ENCODE measurements at regions not wholly inside any gene's neighbourhood (a gene's known extent, or its start where the extent isn't known, plus 50 kb on each side); places are given as distances from the start of the nearest gene placed in this dataset.

DNA sequence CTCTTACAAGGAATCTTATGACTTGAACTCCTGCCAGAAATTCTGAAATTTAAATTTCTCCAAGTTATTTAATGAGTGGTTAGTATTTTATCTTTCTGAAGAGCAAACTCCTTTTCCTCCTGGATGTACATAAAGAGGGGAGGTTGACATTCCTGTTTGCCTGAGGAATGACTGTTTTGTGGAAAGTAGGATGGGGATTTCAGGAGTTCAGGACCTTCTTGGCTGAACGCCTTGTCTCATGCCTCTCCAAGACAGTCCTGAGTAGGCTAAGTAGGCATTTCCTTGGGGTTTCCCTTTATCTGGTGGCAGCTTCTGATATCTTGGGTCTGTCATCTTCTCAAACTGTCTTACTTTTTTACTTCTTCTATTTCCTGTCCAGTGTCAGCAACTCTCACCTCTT, 356.6 kb downstream of the TDRD3 start:
- ChIA-PET RAD21 (ENCODE audit: unreplicated experiment) (no interaction called here), CTCF (interaction anchor here (1.4 kb wide), 1 partner anchor 46 kb away, joined by 5 read pairs; no protein-coding TSS in a partner anchor)
- WGBS (ENCODE audit: insufficient coverage, insufficient replicate concordance, low lambda C conversion rate, missing lambda C conversion rate): 6% methylated on average over 1 of the region's 1 CpG

DNA sequence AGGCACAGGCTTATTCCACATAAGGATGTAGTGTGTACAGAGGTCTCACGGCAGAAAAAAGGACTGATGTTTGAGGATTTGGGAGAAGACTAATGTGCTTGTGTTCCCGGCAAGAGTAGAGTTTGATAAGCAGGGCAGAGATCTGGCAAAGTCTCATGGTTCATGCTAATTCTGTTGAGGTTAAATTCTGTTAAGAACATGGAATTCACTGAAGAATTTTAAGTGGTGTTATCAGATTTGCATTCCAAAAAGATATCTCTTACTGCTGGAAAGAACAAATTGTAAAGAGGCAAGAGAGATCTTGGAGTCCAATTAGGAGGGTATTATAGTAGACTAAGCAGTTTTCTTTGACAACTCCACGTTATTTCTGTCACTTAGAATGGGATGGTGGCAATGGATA, 348.3 kb downstream of the TDRD3 start:
- Histone ChIP-seq H3K79me2 (ENCODE audit: control insufficient read depth, insufficient read depth, low read length) (no peaks in the 10 kb centered on the region), H3K27me3 (replicated peaks in 1 of 2; ENCODE audit: control insufficient read depth in 2 of 2, insufficient read depth in 2 of 2, low read length in 1 of 2) (no peaks in the 10 kb centered on the region), H3K27ac (ENCODE audit: control insufficient read depth, insufficient read depth) (no peak overlapping the region), H3K36me3 (ENCODE audit: control insufficient read depth in 2 of 2, insufficient read depth in 2 of 2, low read length in 1 of 2) (no peaks in the 10 kb centered on the region), H3K4me3 (no peak overlapping the region), H3K4me2 (ENCODE audit: control insufficient read depth, insufficient read depth) (no peak overlapping the region), H3K9ac (ENCODE audit: control insufficient read depth, insufficient read depth, low read length) (no peak overlapping the region), H3K4me1 (ENCODE audit: control insufficient read depth, insufficient read depth, low read length) (no peaks in the 10 kb centered on the region), H2AFZ (ENCODE audit: control insufficient read depth, low read depth, low read length) (no peak overlapping the region), H3K9me3 (replicated peaks; ENCODE audit: control insufficient read depth, insufficient read depth, low read length) (no peaks in the 10 kb centered on the region), H4K20me1 (ENCODE audit: control insufficient read depth, insufficient read depth) (no peaks in the 10 kb centered on the region)
- FAIRE-seq: no peak
- no peak for TF ChIP-seq MEF2B (IDR thresholded peaks at IDR 0.05; ENCODE audit: partially characterized antibody, poor library complexity, severe bottlenecking)
- no peak for TF ChIP-seq POLR2AphosphoS2 (IDR thresholded peaks at IDR 0.05; ENCODE audit: low read depth, low read length)
- TF ChIP-seq SPI1 (IDR thresholded peaks at IDR 0.05; ENCODE audit: borderline replicate concordance, insufficient read depth, low read depth, low read length): no peak
- TF ChIP-seq, protein P1, sequence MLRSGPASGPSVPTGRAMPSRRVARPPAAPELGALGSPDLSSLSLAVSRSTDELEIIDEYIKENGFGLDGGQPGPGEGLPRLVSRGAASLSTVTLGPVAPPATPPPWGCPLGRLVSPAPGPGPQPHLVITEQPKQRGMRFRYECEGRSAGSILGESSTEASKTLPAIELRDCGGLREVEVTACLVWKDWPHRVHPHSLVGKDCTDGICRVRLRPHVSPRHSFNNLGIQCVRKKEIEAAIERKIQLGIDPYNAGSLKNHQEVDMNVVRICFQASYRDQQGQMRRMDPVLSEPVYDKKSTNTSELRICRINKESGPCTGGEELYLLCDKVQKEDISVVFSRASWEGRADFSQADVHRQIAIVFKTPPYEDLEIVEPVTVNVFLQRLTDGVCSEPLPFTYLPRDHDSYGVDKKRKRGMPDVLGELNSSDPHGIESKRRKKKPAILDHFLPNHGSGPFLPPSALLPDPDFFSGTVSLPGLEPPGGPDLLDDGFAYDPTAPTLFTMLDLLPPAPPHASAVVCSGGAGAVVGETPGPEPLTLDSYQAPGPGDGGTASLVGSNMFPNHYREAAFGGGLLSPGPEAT (IDR thresholded peaks at IDR 0.05; ENCODE audit: low read depth): no peak
- TF ChIP-seq, protein P2, sequence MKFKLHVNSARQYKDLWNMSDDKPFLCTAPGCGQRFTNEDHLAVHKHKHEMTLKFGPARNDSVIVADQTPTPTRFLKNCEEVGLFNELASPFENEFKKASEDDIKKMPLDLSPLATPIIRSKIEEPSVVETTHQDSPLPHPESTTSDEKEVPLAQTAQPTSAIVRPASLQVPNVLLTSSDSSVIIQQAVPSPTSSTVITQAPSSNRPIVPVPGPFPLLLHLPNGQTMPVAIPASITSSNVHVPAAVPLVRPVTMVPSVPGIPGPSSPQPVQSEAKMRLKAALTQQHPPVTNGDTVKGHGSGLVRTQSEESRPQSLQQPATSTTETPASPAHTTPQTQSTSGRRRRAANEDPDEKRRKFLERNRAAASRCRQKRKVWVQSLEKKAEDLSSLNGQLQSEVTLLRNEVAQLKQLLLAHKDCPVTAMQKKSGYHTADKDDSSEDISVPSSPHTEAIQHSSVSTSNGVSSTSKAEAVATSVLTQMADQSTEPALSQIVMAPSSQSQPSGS (IDR thresholded peaks at IDR 0.05; ENCODE audit: low read length): no peak
- ChIA-PET SMC1A (ENCODE audit: uncharacterized antibody, unreplicated experiment) (no interaction called here), CTCF (interaction anchor here (1.3 kb wide), 1 partner anchor 9 kb away, joined by 3 read pairs; no protein-coding TSS in a partner anchor), POLR2A (no interaction called here), RAD21 (ENCODE audit: unreplicated experiment) (no interaction called here)
- 11% methylated on average over 3 of the region's 3 CpGs for WGBS (ENCODE audit: insufficient coverage, insufficient replicate concordance, low lambda C conversion rate, missing lambda C conversion rate)
- no peak for DNase-seq (ENCODE audit: low read depth, low spot score)
- no peak for ATAC-seq
- no TSS peak for BruUV-seq (replicated peaks)
- intact Hi-C loops (cut with micrococcal nuclease; ENCODE audit: unreplicated experiment): no loop called here
- in situ Hi-C loops (cut with MboI): no loop called here

More for the DNA sequence above, 356.6 kb downstream of the TDRD3 start:
- POLR2A ChIA-PET: no interaction called here
- Histone ChIP-seq H3K9me3 (replicated peaks; ENCODE audit: control insufficient read depth, insufficient read depth, low read length) (no peaks in the 10 kb centered on the region), H3K4me2 (ENCODE audit: control insufficient read depth, insufficient read depth) (no peak overlapping the region), H3K9ac (ENCODE audit: control insufficient read depth, insufficient read depth, low read length) (no peak overlapping the region), H3K4me3 (no peak overlapping the region), H3K79me2 (ENCODE audit: control insufficient read depth, insufficient read depth, low read length) (no peaks in the 10 kb centered on the region), H3K27ac (ENCODE audit: control insufficient read depth, insufficient read depth) (no peak overlapping the region), H4K20me1 (ENCODE audit: control insufficient read depth, insufficient read depth) (no peaks in the 10 kb centered on the region), H3K4me1 (ENCODE audit: control insufficient read depth, insufficient read depth, low read length) (no peaks in the 10 kb centered on the region), H3K27me3 (replicated peaks in 1 of 2; ENCODE audit: control insufficient read depth in 2 of 2, insufficient read depth in 2 of 2, low read length in 1 of 2) (no peaks in the 10 kb centered on the region), H2AFZ (ENCODE audit: control insufficient read depth, low read depth, low read length) (no peak overlapping the region), H3K36me3 (ENCODE audit: control insufficient read depth in 2 of 2, insufficient read depth in 2 of 2, low read length in 1 of 2) (no peaks in the 10 kb centered on the region)
- SMC1A ChIA-PET (ENCODE audit: uncharacterized antibody, unreplicated experiment): no interaction called here
- TF ChIP-seq SREBF1 (IDR thresholded peaks at IDR 0.05; ENCODE audit: low read length) (no peak), HDGF (IDR thresholded peaks at IDR 0.05) (no peak), POLR2AphosphoS2 (IDR thresholded peaks at IDR 0.05; ENCODE audit: low read depth, low read length) (no peak), DPF2 (IDR thresholded peaks at IDR 0.05) (no peak), RFX5 (IDR thresholded peaks at IDR 0.05; ENCODE audit: low read depth, low read length) (no peak), ZNF274 (IDR thresholded peaks at IDR 0.05; ENCODE audit: insufficient read depth, insufficient read length) (no peak)
- DNase-seq (ENCODE audit: low read depth, low spot score) (no peak), ATAC-seq (no peak), FAIRE-seq (no peak)
- in situ Hi-C loops (cut with MboI): no loop called here
- no TSS peak for BruUV-seq (replicated peaks)
- intact Hi-C loops (cut with micrococcal nuclease; ENCODE audit: unreplicated experiment): no loop called here

All from GM12878 (cell line).